Gastroesophageal sphincter (tissue), 3 donors: ENCODE measurements at regions not wholly inside any gene's neighbourhood (a gene's known extent, or its start where the extent isn't known, plus 50 kb on each side); places are given as distances from the start of the nearest gene placed in this dataset.

Experiments
- EP300 ChIP-seq: sonication (generic); formaldehyde crosslinking; IDR thresholded peaks from one replicate; pipeline ENCODE4 v1.6.1; 2017; ENCODE audit warnings: antibody characterized with exemption, mild to moderate bottlenecking
- TF ChIP-seq, protein P1 (sequence below), 4 experiments: fragments of 200-600 bp in 2 of 4; fragments of 450-650 bp in 2 of 4; sonication (generic) in 1 of 4; IDR thresholded peaks; one replicate each; pipeline ENCODE4 v1.5.1; 2017 to 2019; ENCODE audit warnings: antibody characterized with exemption in 4 of 4, mild to moderate bottlenecking in 2 of 4, moderate library complexity in 2 of 4

- TF ChIP-seq, protein P1, sequence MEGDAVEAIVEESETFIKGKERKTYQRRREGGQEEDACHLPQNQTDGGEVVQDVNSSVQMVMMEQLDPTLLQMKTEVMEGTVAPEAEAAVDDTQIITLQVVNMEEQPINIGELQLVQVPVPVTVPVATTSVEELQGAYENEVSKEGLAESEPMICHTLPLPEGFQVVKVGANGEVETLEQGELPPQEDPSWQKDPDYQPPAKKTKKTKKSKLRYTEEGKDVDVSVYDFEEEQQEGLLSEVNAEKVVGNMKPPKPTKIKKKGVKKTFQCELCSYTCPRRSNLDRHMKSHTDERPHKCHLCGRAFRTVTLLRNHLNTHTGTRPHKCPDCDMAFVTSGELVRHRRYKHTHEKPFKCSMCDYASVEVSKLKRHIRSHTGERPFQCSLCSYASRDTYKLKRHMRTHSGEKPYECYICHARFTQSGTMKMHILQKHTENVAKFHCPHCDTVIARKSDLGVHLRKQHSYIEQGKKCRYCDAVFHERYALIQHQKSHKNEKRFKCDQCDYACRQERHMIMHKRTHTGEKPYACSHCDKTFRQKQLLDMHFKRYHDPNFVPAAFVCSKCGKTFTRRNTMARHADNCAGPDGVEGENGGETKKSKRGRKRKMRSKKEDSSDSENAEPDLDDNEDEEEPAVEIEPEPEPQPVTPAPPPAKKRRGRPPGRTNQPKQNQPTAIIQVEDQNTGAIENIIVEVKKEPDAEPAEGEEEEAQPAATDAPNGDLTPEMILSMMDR (IDR thresholded peaks at IDR 0.05) = no peak
- no peak for TF ChIP-seq EP300
These were observed 60.9 kb downstream of the HES1 start for GRCh38 chr3:194196876-194197275.
